SK-N-SH (cell line): ENCODE measurements at regions not wholly inside any gene's neighbourhood (a gene's known extent, or its start where the extent isn't known, plus 50 kb on each side); places are given as distances from the start of the nearest gene placed in this dataset.

Source experiments
- CTCF ChIA-PET: fragments of 300-600, 350-600 bp; formaldehyde crosslinking; extraction: SDS; loops from one replicate; lab custom pipeline; 2021; lab: Yijun Ruan, JAX
- POLR2A ChIA-PET: fragments of 350-600 bp; sonication (Branson Sonifier 250); formaldehyde crosslinking; extraction: SDS; loops from one replicate; lab custom pipeline; 2020; ENCODE audit warnings: antibody characterized with exemption, inconsistent platforms; lab: Yijun Ruan, JAX
- DNase-seq: peaks from one replicate; pipeline ENCODE4 v3.0.0; 2012
- H2AFZ ChIP-seq: fragments of 200-600 bp; sonication (generic); 2 replicates; pipeline ENCODE4 v1.8.1; 2016; ENCODE audit warnings: antibody characterized with exemption, mild to moderate bottlenecking, low read depth
- H3F3A ChIP-seq: fragments of 200-600 bp; sonication (generic); replicated peaks from 2 replicates; pipeline ENCODE3; 2016; ENCODE audit warnings: antibody characterized with exemption, mild to moderate bottlenecking; ENCODE audit not compliant: insufficient read depth
- H3K27ac ChIP-seq, 2 experiments: fragments of 200-500 bp in 1 of 2; fragments of 200-600 bp in 1 of 2; sonication (Bioruptor generic) in 1 of 2; sonication (generic), shearing (Covaris generic) in 1 of 2; 2 replicates each; pipeline versions ENCODE4 v1.5.1 to v1.6.1; 2014 to 2016; ENCODE audit warnings: low read depth in 2 of 2, inconsistent platforms in 1 of 2, low read length in 1 of 2, mild to moderate bottlenecking in 1 of 2, mixed read lengths in 1 of 2
- H3K27me3 ChIP-seq: fragments of 200-600 bp; sonication (generic), shearing (Covaris generic); 2 replicates; pipeline ENCODE4 v1.6.1; 2016; ENCODE audit warnings: mixed run types; ENCODE audit not compliant: insufficient read depth
- H3K36me3 ChIP-seq, 2 experiments: fragments of 200-500 bp in 1 of 2; fragments of 200-600 bp in 1 of 2; sonication (Bioruptor generic) in 1 of 2; sonication (generic) in 1 of 2; replicated peaks in 1 of 2; 2 replicates each; pipeline versions ENCODE3 to v1.5.1; 2014 to 2016; ENCODE audit warnings: low read length in 1 of 2, mild to moderate bottlenecking in 1 of 2; ENCODE audit not compliant: insufficient read depth in 2 of 2, control insufficient read depth in 1 of 2
- H3K4me1 ChIP-seq, 2 experiments: fragments of 200-500 bp in 1 of 2; fragments of 200-600 bp in 1 of 2; sonication (Bioruptor generic) in 1 of 2; sonication (generic), shearing (Covaris generic) in 1 of 2; 2 replicates each; pipeline versions ENCODE4 v1.5.1 to v1.6.1; 2014 to 2016; ENCODE audit warnings: low read depth in 1 of 2, low read length in 1 of 2, mixed run types in 1 of 2; ENCODE audit not compliant: insufficient read depth in 2 of 2, control insufficient read depth in 1 of 2
- H3K4me2 ChIP-seq: fragments of 200-600 bp; sonication (generic), shearing (Covaris generic); 2 replicates; pipeline ENCODE4 v1.6.1; 2017; ENCODE audit warnings: mixed run types
- H3K4me3 ChIP-seq, 2 experiments: fragments of 200-500 bp in 1 of 2; fragments of 200-600 bp in 1 of 2; sonication (Bioruptor generic) in 1 of 2; sonication (generic), shearing (Covaris generic) in 1 of 2; 2 replicates each; pipeline versions ENCODE4 v1.5.1 to v1.8.1; 2014 to 2016; ENCODE audit warnings: low read depth in 2 of 2, inconsistent platforms in 1 of 2, low read length in 1 of 2, mild to moderate bottlenecking in 1 of 2, mixed read lengths in 1 of 2, moderate library complexity in 1 of 2
- H3K79me2 ChIP-seq: fragments of 200-600 bp; sonication (generic); 2 replicates; pipeline ENCODE4 v1.8.1; 2017; ENCODE audit warnings: mild to moderate bottlenecking; ENCODE audit not compliant: insufficient read depth
- H3K9ac ChIP-seq: fragments of 200-600 bp; sonication (generic); 2 replicates; pipeline ENCODE4 v1.6.1; 2017; ENCODE audit warnings: mixed run types
- H3K9me2 ChIP-seq: fragments of 200-600 bp; sonication (generic); 2 replicates; pipeline ENCODE4 v1.6.1; 2017; ENCODE audit warnings: mixed run types
- H3K9me3 ChIP-seq: fragments of 200-600 bp; sonication (generic); 2 replicates; pipeline ENCODE4 v1.6.1; 2017; ENCODE audit warnings: mixed run types, mild to moderate bottlenecking, moderate library complexity
- H4K20me1 ChIP-seq: fragments of 200-600 bp; sonication (generic); 2 replicates; pipeline ENCODE4 v1.6.1; 2017; ENCODE audit warnings: mild to moderate bottlenecking, mixed run types; ENCODE audit not compliant: insufficient read depth
- EP300 ChIP-seq, 2 experiments: IDR thresholded peaks; 2 replicates each; pipeline versions ENCODE4 v1.4.0 to v1.6.1; 2012; ENCODE audit warnings: borderline replicate concordance in 1 of 2, low read depth in 1 of 2, low read length in 1 of 2
- GABPA ChIP-seq: IDR thresholded peaks from 2 replicates; pipeline ENCODE4 v1.4.0; 2012; ENCODE audit warnings: low read depth, mild to moderate bottlenecking
- MEF2A ChIP-seq: IDR thresholded peaks from 2 replicates; pipeline ENCODE4 v1.4.0; 2012; ENCODE audit warnings: low read depth, borderline replicate concordance
- MXI1 ChIP-seq: IDR thresholded peaks from 2 replicates; pipeline ENCODE4 v1.6.1; 2012; ENCODE audit warnings: mild to moderate bottlenecking, low read depth, low read length, improper control_type of control experiment
- NFIC ChIP-seq: IDR thresholded peaks from 2 replicates; pipeline ENCODE4 v1.4.0; 2012; ENCODE audit warnings: borderline replicate concordance
- RAD21 ChIP-seq: IDR thresholded peaks from 2 replicates; pipeline ENCODE4 v1.6.1; 2012; ENCODE audit warnings: mild to moderate bottlenecking, low read length
- REST ChIP-seq: IDR thresholded peaks from 2 replicates; pipeline ENCODE4 v1.6.1; 2012; ENCODE audit warnings: mild to moderate bottlenecking, low read depth, low read length, moderate library complexity
- RFX5 ChIP-seq: IDR thresholded peaks from 2 replicates; pipeline ENCODE4 v1.6.1; 2012; ENCODE audit warnings: mild to moderate bottlenecking, improper control_type of control experiment, low read length
- RXRA ChIP-seq: IDR thresholded peaks from 2 replicates; pipeline ENCODE4 v1.4.0; 2012; ENCODE audit warnings: low read depth, mild to moderate bottlenecking, borderline replicate concordance
- SIN3A ChIP-seq: IDR thresholded peaks from 2 replicates; pipeline ENCODE4 v1.6.1; 2012; ENCODE audit warnings: low read depth, mild to moderate bottlenecking, low read length, moderate library complexity, borderline replicate concordance
- TCF12 ChIP-seq: IDR thresholded peaks from 2 replicates; pipeline ENCODE4 v1.4.0; 2012
- TEAD4 ChIP-seq: IDR thresholded peaks from 2 replicates; pipeline ENCODE4 v1.4.0; 2012; ENCODE audit warnings: mild to moderate bottlenecking, borderline replicate concordance; ENCODE audit not compliant: insufficient read depth
- USF1 ChIP-seq: IDR thresholded peaks from 2 replicates; pipeline ENCODE4 v1.4.0; 2012; ENCODE audit warnings: low read depth, borderline replicate concordance
- WGBS: methylation state at CpG from one replicate; pipeline ENCODE4 v1.1.6; 2017; ENCODE audit warnings: low lambda C conversion rate; 5-methylcytosine and 5-hydroxymethylcytosine counted together

- no peak for TF ChIP-seq REST
- TF ChIP-seq RAD21: no peak
- TF ChIP-seq, all 33 proteins: peak for 0
These were observed 1137.4 kb upstream of the CDH18 start (continued) for GRCh38 chr5:21125238-21125983.

DNA sequence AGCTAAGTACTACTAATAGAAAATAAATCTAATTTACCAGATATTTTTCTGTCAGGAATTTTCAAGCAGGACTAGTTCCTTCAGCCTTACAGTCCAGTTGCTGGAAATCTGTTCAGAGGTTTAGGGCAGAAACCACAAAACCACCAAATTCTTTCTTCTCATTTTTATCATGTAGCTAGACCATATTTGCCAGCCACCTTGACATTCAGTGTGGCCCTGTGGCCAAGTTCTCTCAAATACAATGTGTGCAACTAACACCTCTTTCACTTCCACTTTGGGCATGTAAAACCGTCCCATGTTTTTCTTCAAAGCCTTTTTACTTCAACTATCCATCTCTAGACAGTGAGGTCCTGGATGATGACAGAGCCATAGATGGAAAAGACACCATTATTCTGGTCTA is 1133.2 kb upstream of the CDH18 start:
- ChIA-PET CTCF (no interaction called here), POLR2A (no interaction called here)
- H3K9me2 ChIP-seq: no peaks in the 10 kb centered on the region
- no peak overlapping the region for H2AFZ ChIP-seq
- no peaks in the 10 kb centered on the region for H3K79me2 ChIP-seq
- H3K9me3 ChIP-seq: no peaks in the 10 kb centered on the region
- no peak overlapping the region for H3K9ac ChIP-seq
- H3K4me2 ChIP-seq: no peak overlapping the region
- H3K27me3 ChIP-seq: no peaks in the 10 kb centered on the region; the same call in 1 of the 2 replicates
- TF ChIP-seq MXI1: no peak
- TF ChIP-seq TEAD4: no peak
- TF ChIP-seq SIN3A: no peak
- TF ChIP-seq USF1: no peak
- TF ChIP-seq TCF12: no peak
- no peak for TF ChIP-seq EP300 (IDR thresholded peaks at IDR 0.05; ENCODE audit: borderline replicate concordance in 1 of 2, low read depth in 1 of 2, low read length in 1 of 2)
- TF ChIP-seq RAD21: no peak
- no peak for TF ChIP-seq GABPA
- H3F3A ChIP-seq: no peaks in the 10 kb centered on the region
- H3K4me3 ChIP-seq: no peak overlapping the region
- WGBS: 35% methylated on average over 1 of the region's 1 CpG
- no peaks in the 10 kb centered on the region for H3K36me3 ChIP-seq
- no peaks in the 10 kb centered on the region for H4K20me1 ChIP-seq
- DNase-seq: no peak
- H3K27ac ChIP-seq: no peak overlapping the region
- no peaks in the 10 kb centered on the region for H3K4me1 ChIP-seq

GRCh38 chr5:21097661-21098060 is 1109.7 kb upstream of the CDH18 start:
- H4K20me1 ChIP-seq: no peaks in the 10 kb centered on the region
- no peaks in the 10 kb centered on the region for H3K79me2 ChIP-seq
- 33% methylated on average over 1 of the region's 1 CpG for WGBS
- H3K4me3 ChIP-seq: no peak overlapping the region
- POLR2A ChIA-PET: no interaction called here
- H2AFZ ChIP-seq: no peak overlapping the region
- TF ChIP-seq RAD21 (no peak), SIN3A (no peak), RFX5 (no peak), USF1 (no peak), NFIC (no peak), MEF2A (no peak), RXRA (no peak)
- H3K36me3 ChIP-seq: no peaks in the 10 kb centered on the region
- CTCF ChIA-PET: no interaction called here
- H3K27me3 ChIP-seq: no peaks in the 10 kb centered on the region
- no peak overlapping the region for H3K9ac ChIP-seq
- no peaks in the 10 kb centered on the region for H3F3A ChIP-seq
- no peaks in the 10 kb centered on the region for H3K4me1 ChIP-seq
- H3K9me3 ChIP-seq: no peaks in the 10 kb centered on the region
- no peak for DNase-seq
- H3K9me2 ChIP-seq: no peaks in the 10 kb centered on the region
- no peak overlapping the region for H3K27ac ChIP-seq
- H3K4me2 ChIP-seq: no peak overlapping the region
